ENCODE measurements at regions not wholly inside any gene's neighbourhood (a gene's known extent, or its start where the extent isn't known, plus 50 kb on each side); places are given as distances from the start of the nearest gene placed in this dataset.

GRCh38 chr18:60870261-60871153 is 462.7 kb upstream of the CDH20 start:
- H3K4me1 ChIP-seq (ENCODE audit: control insufficient read depth, extremely low read depth, insufficient read depth, low read length) = no peaks in the 10 kb centered on the region

GRCh38 chr18:60872434-60872833 is 460.8 kb upstream of the CDH20 start:
- no peak for TF ChIP-seq CTCF (conservative IDR thresholded peaks at IDR 0.05 in 1 of 2, IDR thresholded peaks at IDR 0.05 in 1 of 2; ENCODE audit: low read depth in 1 of 2, low read length in 2 of 2)
- TF ChIP-seq EZH2 (IDR thresholded peaks at IDR 0.05; ENCODE audit: low read length, missing control alignments) = no peak
- Histone ChIP-seq H3K79me2 (ENCODE audit: control insufficient read depth, insufficient read depth, low read length) (no peaks in the 10 kb centered on the region), H4K20me1 (ENCODE audit: control insufficient read depth, extremely low read depth, insufficient read depth, low read length) (no peaks in the 10 kb centered on the region), H3K36me3 (ENCODE audit: control insufficient read depth, insufficient read depth, low read length) (no peaks in the 10 kb centered on the region), H3K4me1 (ENCODE audit: control insufficient read depth, extremely low read depth, insufficient read depth, low read length) (no peaks in the 10 kb centered on the region), H3K27ac (ENCODE audit: insufficient read depth, low read length) (no peak overlapping the region), H3K9me3 (ENCODE audit: control insufficient read depth, insufficient read depth, low read depth, low read length) (no peaks in the 10 kb centered on the region), H3K27me3 (ENCODE audit: control insufficient read depth, insufficient read depth, low read length) (no peaks in the 10 kb centered on the region), H3K4me3 (replicated peaks in 1 of 4; ENCODE audit: control extremely low read depth in 1 of 4, insufficient read depth in 1 of 4, low read depth in 3 of 4, low read length in 4 of 4) (no peak overlapping the region), H3K4me2 (ENCODE audit: extremely low read depth, insufficient read depth, low read length) (no peak overlapping the region), H2AFZ (ENCODE audit: low read length) (no peak overlapping the region), H3K9ac (ENCODE audit: insufficient read depth, low read length) (no peak overlapping the region)
- no peak for DNase-seq (ENCODE audit: low read depth in 2 of 2)

More at GRCh38 chr18:60870261-60871153, 462.7 kb upstream of the CDH20 start:
- TF ChIP-seq CTCF (conservative IDR thresholded peaks at IDR 0.05 in 1 of 2, IDR thresholded peaks at IDR 0.05 in 1 of 2; ENCODE audit: low read depth in 1 of 2, low read length in 2 of 2) = no peak
- DNase-seq (ENCODE audit: low read depth in 2 of 2) = no peak
- Histone ChIP-seq H3K4me3 (replicated peaks in 1 of 4; ENCODE audit: control extremely low read depth in 1 of 4, insufficient read depth in 1 of 4, low read depth in 3 of 4, low read length in 4 of 4) (no peak overlapping the region), H3K9ac (ENCODE audit: insufficient read depth, low read length) (no peak overlapping the region), H2AFZ (ENCODE audit: low read length) (no peak overlapping the region), H4K20me1 (ENCODE audit: control insufficient read depth, extremely low read depth, insufficient read depth, low read length) (no peaks in the 10 kb centered on the region), H3K27ac (ENCODE audit: insufficient read depth, low read length) (no peak overlapping the region), H3K4me2 (ENCODE audit: extremely low read depth, insufficient read depth, low read length) (no peak overlapping the region), H3K36me3 (ENCODE audit: control insufficient read depth, insufficient read depth, low read length) (no peaks in the 10 kb centered on the region), H3K27me3 (ENCODE audit: control insufficient read depth, insufficient read depth, low read length) (no peaks in the 10 kb centered on the region), H3K9me3 (ENCODE audit: control insufficient read depth, insufficient read depth, low read depth, low read length) (no peaks in the 10 kb centered on the region), H3K79me2 (ENCODE audit: control insufficient read depth, insufficient read depth, low read length) (no peaks in the 10 kb centered on the region)

GRCh38 chr18:60873708-60874107 is 459.5 kb upstream of the CDH20 start:
- Histone ChIP-seq H3K4me1 (ENCODE audit: control insufficient read depth, extremely low read depth, insufficient read depth, low read length) (no peaks in the 10 kb centered on the region), H3K4me2 (ENCODE audit: extremely low read depth, insufficient read depth, low read length) (no peak overlapping the region), H3K9ac (ENCODE audit: insufficient read depth, low read length) (no peak overlapping the region), H2AFZ (ENCODE audit: low read length) (no peak overlapping the region), H3K79me2 (ENCODE audit: control insufficient read depth, insufficient read depth, low read length) (no peaks in the 10 kb centered on the region), H3K27me3 (ENCODE audit: control insufficient read depth, insufficient read depth, low read length) (no peaks in the 10 kb centered on the region), H3K4me3 (replicated peaks in 1 of 4; ENCODE audit: control extremely low read depth in 1 of 4, insufficient read depth in 1 of 4, low read depth in 3 of 4, low read length in 4 of 4) (no peak overlapping the region), H3K36me3 (ENCODE audit: control insufficient read depth, insufficient read depth, low read length) (no peaks in the 10 kb centered on the region), H4K20me1 (ENCODE audit: control insufficient read depth, extremely low read depth, insufficient read depth, low read length) (no peaks in the 10 kb centered on the region), H3K9me3 (ENCODE audit: control insufficient read depth, insufficient read depth, low read depth, low read length) (no peaks in the 10 kb centered on the region), H3K27ac (ENCODE audit: insufficient read depth, low read length) (no peak overlapping the region)
- TF ChIP-seq CTCF (conservative IDR thresholded peaks at IDR 0.05 in 1 of 2, IDR thresholded peaks at IDR 0.05 in 1 of 2; ENCODE audit: low read depth in 1 of 2, low read length in 2 of 2) (no peak), EZH2 (IDR thresholded peaks at IDR 0.05; ENCODE audit: low read length, missing control alignments) (no peak)
- DNase-seq (ENCODE audit: low read depth in 2 of 2) = peak; percentile 24 to 32

Data from fibroblast of lung (primary cell).